ENCODE measurements at regions not wholly inside any gene's neighbourhood (a gene's known extent, or its start where the extent isn't known, plus 50 kb on each side); places are given as distances from the start of the nearest gene placed in this dataset.

DNA sequence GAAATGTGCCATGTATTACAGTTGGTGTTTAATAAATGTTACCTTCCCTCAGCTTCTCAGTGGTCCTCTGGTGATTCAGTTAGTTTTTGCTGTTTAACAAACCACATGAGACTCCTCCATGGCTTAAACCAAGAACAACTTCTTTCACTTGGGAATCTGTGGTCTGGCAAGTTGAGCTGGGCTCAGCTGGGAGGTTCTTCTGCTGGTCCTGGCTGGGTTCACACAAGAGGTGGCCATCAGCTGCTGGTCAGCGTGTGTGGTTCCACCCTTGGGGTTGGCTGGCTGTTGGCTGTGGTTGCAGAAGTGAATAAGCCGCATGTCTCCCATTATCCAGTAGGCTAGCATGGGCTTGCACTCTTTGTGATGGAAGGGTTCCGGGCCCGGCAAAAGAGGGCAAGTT, 160.5 kb downstream of the MIAT start:
- TF ChIP-seq CTCF (IDR thresholded peaks at IDR 0.05), result no peak
- TF ChIP-seq EZH2 (IDR thresholded peaks at IDR 0.05; ENCODE audit: borderline replicate concordance, insufficient read depth, low read depth, low read length, poor library complexity, severe bottlenecking), result no peak
